GM19468 (cell line): ENCODE measurements at regions not wholly inside any gene's neighbourhood (a gene's known extent, or its start where the extent isn't known, plus 50 kb on each side); places are given as distances from the start of the nearest gene placed in this dataset.

ENCODE experiments used
- ATAC-seq: cut with Tn5 transposase; IDR thresholded peaks from one replicate; pipeline ENCODE4 v1.9.1; 2021; ENCODE audit warnings: mild to moderate bottlenecking, moderate library complexity, moderate number of reproducible peaks; ENCODE audit not compliant: unreplicated experiment; ENCODE audit errors: extremely low read depth

GRCh38 chr3:148100476-148100875 lies 597.2 kb upstream of the AGTR1 start:
- ATAC-seq = no peak

- ATAC-seq = no peak
Measured at GRCh38 chr3:148101061-148101460, 596.6 kb upstream of the AGTR1 start.

- ATAC-seq = no peak
Measured at GRCh38 chr3:148102156-148102555, 595.5 kb upstream of the AGTR1 start.

GRCh38 chr3:148106062-148106461 lies 591.6 kb upstream of the AGTR1 start:
- ATAC-seq = no peak

GRCh38 chr3:148126956-148127355 lies 570.7 kb upstream of the AGTR1 start:
- no peak for ATAC-seq

GRCh38 chr3:148128136-148128535 lies 569.6 kb upstream of the AGTR1 start:
- ATAC-seq = no peak

GRCh38 chr3:148131990-148132638 lies 565.6 kb upstream of the AGTR1 start:
- no peak for ATAC-seq

- ATAC-seq = no peak
Measured at GRCh38 chr3:148136816-148137215, 560.9 kb upstream of the AGTR1 start.

- no peak for ATAC-seq
Measured at GRCh38 chr3:148146241-148146640, 551.5 kb upstream of the AGTR1 start.

GRCh38 chr3:148146947-148147826 lies 550.5 kb upstream of the AGTR1 start:
- no peak for ATAC-seq

- no peak for ATAC-seq
Measured at GRCh38 chr3:148147903-148148302, 549.8 kb upstream of the AGTR1 start.

GRCh38 chr3:148149556-148149955 lies 548.1 kb upstream of the AGTR1 start:
- ATAC-seq = no peak

GRCh38 chr3:148150141-148150540 lies 547.6 kb upstream of the AGTR1 start:
- no peak for ATAC-seq

- no peak for ATAC-seq
Measured at GRCh38 chr3:148158210-148158609, 539.5 kb upstream of the AGTR1 start.

GRCh38 chr3:148162132-148162531 lies 535.6 kb upstream of the AGTR1 start:
- no peak for ATAC-seq

GRCh38 chr3:148168347-148168746 lies 529.4 kb upstream of the AGTR1 start:
- ATAC-seq = no peak

- peak; percentile 41 for ATAC-seq
Measured at GRCh38 chr3:148173851-148174250, 523.9 kb upstream of the AGTR1 start.

- no peak for ATAC-seq
Measured at GRCh38 chr3:148175214-148175613, 522.5 kb upstream of the AGTR1 start.

GRCh38 chr3:148178503-148178902 lies 519.2 kb upstream of the AGTR1 start:
- ATAC-seq = no peak

- no peak for ATAC-seq
Measured at GRCh38 chr3:148184798-148185197, 512.9 kb upstream of the AGTR1 start.

GRCh38 chr3:148186881-148187280 lies 510.8 kb upstream of the AGTR1 start:
- ATAC-seq = no peak

- no peak for ATAC-seq
Measured at GRCh38 chr3:148187296-148187695, 510.4 kb upstream of the AGTR1 start.
